ENCODE measurements at regions not wholly inside any gene's neighbourhood (a gene's known extent, or its start where the extent isn't known, plus 50 kb on each side); places are given as distances from the start of the nearest gene placed in this dataset.
"Not testable (repeated sequence)": the region's sequence is repeated elsewhere in the genome, so short reads cannot be mapped to it uniquely, and the experiment has no call there.

GRCh38 chr3:81989274-81989673 is 227.8 kb upstream of the GBE1 start:
- Histone ChIP-seq H3K36me3 (no peaks in the 10 kb centered on the region), H3K27ac (no peak overlapping the region), H3K4me3 (no peak overlapping the region), H3K9me3 (no peaks in the 10 kb centered on the region), H3K4me1 (no peaks in the 10 kb centered on the region), H3K27me3 (no peaks in the 10 kb centered on the region)
- ATAC-seq (no peak), DNase-seq (no peak)
- intact Hi-C loops (cut with DNase I): no loop called here
- TF ChIP-seq CTCF (IDR thresholded peaks at IDR 0.05): no peak

GRCh38 chr3:81987412-81987811 is 226.0 kb upstream of the GBE1 start:
- H3K27me3 ChIP-seq; H3K9me3 ChIP-seq; H3K4me3 ChIP-seq; DNase-seq; H3K27ac ChIP-seq; ATAC-seq; H3K36me3 ChIP-seq; H3K4me1 ChIP-seq; intact Hi-C loops (cut with DNase I): not testable (repeated sequence)

- Histone ChIP-seq H3K4me1 (no peaks in the 10 kb centered on the region), H3K9me3 (no peaks in the 10 kb centered on the region), H3K27me3 (no peaks in the 10 kb centered on the region), H3K4me3 (no peak overlapping the region), H3K27ac (no peak overlapping the region), H3K36me3 (no peaks in the 10 kb centered on the region)
- DNase-seq: no peak
- intact Hi-C loops (cut with DNase I): no loop called here
- ATAC-seq: no peak
- TF ChIP-seq CTCF (IDR thresholded peaks at IDR 0.05): no peak
These were observed 224.7 kb upstream of the GBE1 start for GRCh38 chr3:81985996-81986723.

GRCh38 chr3:81983382-81983781 is 221.9 kb upstream of the GBE1 start:
- no peak for DNase-seq
- Histone ChIP-seq H3K36me3 (no peaks in the 10 kb centered on the region), H3K4me3 (no peak overlapping the region), H3K27ac (no peak overlapping the region), H3K4me1 (no peaks in the 10 kb centered on the region), H3K9me3 (no peaks in the 10 kb centered on the region), H3K27me3 (no peaks in the 10 kb centered on the region)
- intact Hi-C loops (cut with DNase I): no loop called here
- no peak for TF ChIP-seq CTCF (IDR thresholded peaks at IDR 0.05)
- ATAC-seq: no peak

GRCh38 chr3:81980596-81981494 is 219.4 kb upstream of the GBE1 start:
- DNase-seq: no peak
- Histone ChIP-seq H3K27ac (no peak overlapping the region), H3K4me1 (no peaks in the 10 kb centered on the region), H3K27me3 (no peaks in the 10 kb centered on the region), H3K4me3 (no peak overlapping the region), H3K9me3 (no peaks in the 10 kb centered on the region), H3K36me3 (no peaks in the 10 kb centered on the region)
- intact Hi-C loops (cut with DNase I): no loop called here
- TF ChIP-seq CTCF (IDR thresholded peaks at IDR 0.05): no peak
- ATAC-seq: no peak

GRCh38 chr3:81974751-81975150 is 213.3 kb upstream of the GBE1 start:
- H3K4me1 ChIP-seq: no peaks in the 10 kb centered on the region
- DNase-seq (no peak), ATAC-seq (no peak)
- H3K9me3 ChIP-seq: no peaks in the 10 kb centered on the region
- no peaks in the 10 kb centered on the region for H3K36me3 ChIP-seq
- H3K4me3 ChIP-seq: no peak overlapping the region
- H3K27me3 ChIP-seq: no peaks in the 10 kb centered on the region
- TF ChIP-seq CTCF (IDR thresholded peaks at IDR 0.05): no peak
- no peak overlapping the region for H3K27ac ChIP-seq
- intact Hi-C loops (cut with DNase I): no loop called here
